GM19455 (cell line): ENCODE measurements at regions not wholly inside any gene's neighbourhood (a gene's known extent, or its start where the extent isn't known, plus 50 kb on each side); places are given as distances from the start of the nearest gene placed in this dataset.

Source experiments
- ATAC-seq: cut with Tn5 transposase; IDR thresholded peaks from one replicate; pipeline ENCODE4 v1.9.1; 2021; ENCODE audit not compliant: unreplicated experiment

- ATAC-seq: no peak
Measured at GRCh38 chr6:145315982-145316600, 419.2 kb downstream of the EPM2A start.

GRCh38 chr6:145318952-145319351 is 416.4 kb downstream of the EPM2A start:
- ATAC-seq: no peak

GRCh38 chr6:145319605-145320004 is 415.7 kb downstream of the EPM2A start:
- no peak for ATAC-seq

- ATAC-seq: no peak
Measured at GRCh38 chr6:145323646-145324045, 411.7 kb downstream of the EPM2A start.

- ATAC-seq: no peak
Measured at GRCh38 chr6:145327586-145327985, 407.7 kb downstream of the EPM2A start.

- ATAC-seq: no peak
Measured at GRCh38 chr6:145329257-145329656, 406.1 kb downstream of the EPM2A start.

GRCh38 chr6:145331066-145331465 is 404.3 kb downstream of the EPM2A start:
- no peak for ATAC-seq

GRCh38 chr6:145332011-145332410 is 403.3 kb downstream of the EPM2A start:
- ATAC-seq: no peak

GRCh38 chr6:145336119-145336518 is 399.2 kb downstream of the EPM2A start:
- ATAC-seq: no peak

- no peak for ATAC-seq
Measured at GRCh38 chr6:145339089-145339488, 396.2 kb downstream of the EPM2A start.

- no peak for ATAC-seq
Measured at GRCh38 chr6:145340256-145340655, 395.1 kb downstream of the EPM2A start.

- ATAC-seq: no peak
Measured at GRCh38 chr6:145345094-145345493, 390.2 kb downstream of the EPM2A start.

GRCh38 chr6:145347216-145347615 is 388.1 kb downstream of the EPM2A start:
- ATAC-seq: no peak

GRCh38 chr6:145349950-145350510 is 385.3 kb downstream of the EPM2A start:
- peak; percentile 75 for ATAC-seq

GRCh38 chr6:145350928-145351327 is 384.4 kb downstream of the EPM2A start:
- ATAC-seq: no peak

- ATAC-seq: no peak
Measured at GRCh38 chr6:145352382-145353080, 382.8 kb downstream of the EPM2A start.

GRCh38 chr6:145360865-145361264 is 374.5 kb downstream of the EPM2A start:
- no peak for ATAC-seq

- no peak for ATAC-seq
Measured at GRCh38 chr6:145367149-145367548, 368.2 kb downstream of the EPM2A start.

- no peak for ATAC-seq
Measured at GRCh38 chr6:145368075-145368474, 367.2 kb downstream of the EPM2A start.

- no peak for ATAC-seq
Measured at GRCh38 chr6:145370559-145370958, 364.8 kb downstream of the EPM2A start.

GRCh38 chr6:145372671-145373151 is 362.6 kb downstream of the EPM2A start:
- peak; percentile 98 for ATAC-seq

GRCh38 chr6:145373826-145374225 is 361.5 kb downstream of the EPM2A start:
- ATAC-seq: no peak
